ENCODE measurements at regions not wholly inside any gene's neighbourhood (a gene's known extent, or its start where the extent isn't known, plus 50 kb on each side); places are given as distances from the start of the nearest gene placed in this dataset.

DNA sequence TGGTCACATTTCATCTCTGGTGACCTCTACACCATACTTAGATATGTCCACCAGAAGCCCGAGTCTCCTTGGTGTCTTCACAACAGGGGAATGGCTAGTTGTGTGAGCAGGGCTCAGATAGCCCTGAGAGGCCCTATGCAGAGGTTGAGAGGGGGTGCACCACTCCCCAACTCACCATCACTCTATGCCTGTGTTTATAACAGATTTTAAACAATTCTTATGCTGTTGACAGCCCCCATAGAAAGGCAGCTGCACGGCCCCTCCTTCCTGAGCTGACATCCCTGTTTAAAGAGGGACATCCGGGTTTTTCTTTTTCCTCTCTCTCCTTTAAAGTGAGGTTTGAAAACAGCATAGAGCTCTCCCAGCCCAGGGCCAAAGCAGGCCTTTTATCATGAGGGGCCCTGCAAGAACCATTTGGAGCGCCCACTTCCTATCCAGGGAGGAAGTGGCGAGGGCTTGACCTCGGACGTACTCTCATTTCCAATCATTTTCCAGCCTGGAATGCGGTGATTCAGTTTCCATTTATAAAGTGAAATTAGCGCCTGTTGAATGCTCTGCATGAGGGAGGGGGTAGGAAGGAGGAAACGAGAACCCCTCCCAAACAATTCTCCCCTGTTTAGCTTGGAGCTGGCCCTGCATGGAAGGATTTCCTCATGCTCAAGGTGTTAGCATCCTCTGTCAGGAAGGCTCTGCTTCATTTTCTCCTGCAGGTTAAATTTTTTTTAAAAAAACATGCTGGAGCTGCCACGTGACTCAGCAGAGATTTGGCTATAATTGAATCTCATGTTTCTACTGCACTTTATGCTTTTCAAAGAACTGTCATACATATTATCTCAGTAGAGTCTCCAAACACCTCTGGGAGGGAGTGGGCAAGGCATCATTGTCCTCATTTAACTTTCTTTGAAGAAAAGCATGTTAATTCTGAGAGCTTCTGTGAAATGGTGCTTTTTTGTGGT, 117.5 kb downstream of the DDX1 start:
- ChIA-PET CTCF (no interaction called here), POLR2A (no interaction called here)
- H3K27me3 ChIP-seq (ENCODE audit: control insufficient read depth, insufficient read depth, low read length), result peaks cover 2% of the 10 kb centered on the region
- no peak for DNase-seq (ENCODE audit: low read depth, low spot score)
- TF ChIP-seq, protein P1, sequence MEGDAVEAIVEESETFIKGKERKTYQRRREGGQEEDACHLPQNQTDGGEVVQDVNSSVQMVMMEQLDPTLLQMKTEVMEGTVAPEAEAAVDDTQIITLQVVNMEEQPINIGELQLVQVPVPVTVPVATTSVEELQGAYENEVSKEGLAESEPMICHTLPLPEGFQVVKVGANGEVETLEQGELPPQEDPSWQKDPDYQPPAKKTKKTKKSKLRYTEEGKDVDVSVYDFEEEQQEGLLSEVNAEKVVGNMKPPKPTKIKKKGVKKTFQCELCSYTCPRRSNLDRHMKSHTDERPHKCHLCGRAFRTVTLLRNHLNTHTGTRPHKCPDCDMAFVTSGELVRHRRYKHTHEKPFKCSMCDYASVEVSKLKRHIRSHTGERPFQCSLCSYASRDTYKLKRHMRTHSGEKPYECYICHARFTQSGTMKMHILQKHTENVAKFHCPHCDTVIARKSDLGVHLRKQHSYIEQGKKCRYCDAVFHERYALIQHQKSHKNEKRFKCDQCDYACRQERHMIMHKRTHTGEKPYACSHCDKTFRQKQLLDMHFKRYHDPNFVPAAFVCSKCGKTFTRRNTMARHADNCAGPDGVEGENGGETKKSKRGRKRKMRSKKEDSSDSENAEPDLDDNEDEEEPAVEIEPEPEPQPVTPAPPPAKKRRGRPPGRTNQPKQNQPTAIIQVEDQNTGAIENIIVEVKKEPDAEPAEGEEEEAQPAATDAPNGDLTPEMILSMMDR (IDR thresholded peaks at IDR 0.05; ENCODE audit: low read depth, low read length), result no peak
- H3K4me3 ChIP-seq (ENCODE audit: low read depth, low read length), result no peak overlapping the region
- no peaks in the 10 kb centered on the region for H3K9me3 ChIP-seq (ENCODE audit: control insufficient read depth, insufficient read depth, low read length)
- H3K27ac ChIP-seq (ENCODE audit: low read depth, low read length), result no peak overlapping the region

DNA sequence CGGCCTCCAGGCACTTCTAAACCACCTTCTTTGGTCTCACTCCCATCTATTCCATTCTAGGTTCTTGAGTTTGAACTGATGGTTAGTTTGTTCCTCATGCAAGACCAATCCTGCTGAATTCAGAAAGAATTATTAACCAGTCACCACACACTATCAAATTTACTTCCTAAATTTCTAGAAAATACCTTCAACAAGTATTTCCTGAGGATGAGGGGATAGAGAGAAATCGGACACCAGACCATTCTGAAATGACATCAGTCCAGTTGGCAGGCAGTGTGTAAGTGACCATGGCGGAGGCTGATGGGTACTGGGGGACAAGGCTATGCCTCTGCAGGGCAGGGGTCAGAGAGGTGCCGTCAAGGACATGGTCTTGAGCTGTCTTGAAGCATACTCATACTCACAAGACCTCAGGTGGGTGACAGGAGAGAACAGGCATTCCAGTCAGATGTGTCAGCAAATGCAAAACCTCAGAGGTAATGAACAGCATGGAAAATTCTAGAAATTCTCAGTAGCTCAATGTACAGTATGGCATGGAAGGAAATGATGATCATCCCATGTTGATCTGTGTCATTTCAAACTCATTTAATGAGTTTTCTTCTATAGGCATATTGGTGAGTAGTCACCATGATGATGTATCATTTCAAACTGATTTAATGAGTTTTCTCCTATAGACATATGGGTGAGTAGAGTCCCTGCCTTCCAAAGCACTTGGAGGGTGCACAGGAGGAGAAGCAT, 119.6 kb downstream of the DDX1 start:
- ChIA-PET POLR2A (no interaction called here), CTCF (no interaction called here)
- TF ChIP-seq, protein P1 (IDR thresholded peaks at IDR 0.05; ENCODE audit: low read depth, low read length), result no peak
- no peak overlapping the region for H3K4me3 ChIP-seq (ENCODE audit: low read depth, low read length)
- H3K27ac ChIP-seq (ENCODE audit: low read depth, low read length), result no peak overlapping the region
- H3K27me3 ChIP-seq (ENCODE audit: control insufficient read depth, insufficient read depth, low read length), result peaks cover 3% of the 10 kb centered on the region
- DNase-seq (ENCODE audit: low read depth, low spot score), result no peak
- no peaks in the 10 kb centered on the region for H3K9me3 ChIP-seq (ENCODE audit: control insufficient read depth, insufficient read depth, low read length)

DNA sequence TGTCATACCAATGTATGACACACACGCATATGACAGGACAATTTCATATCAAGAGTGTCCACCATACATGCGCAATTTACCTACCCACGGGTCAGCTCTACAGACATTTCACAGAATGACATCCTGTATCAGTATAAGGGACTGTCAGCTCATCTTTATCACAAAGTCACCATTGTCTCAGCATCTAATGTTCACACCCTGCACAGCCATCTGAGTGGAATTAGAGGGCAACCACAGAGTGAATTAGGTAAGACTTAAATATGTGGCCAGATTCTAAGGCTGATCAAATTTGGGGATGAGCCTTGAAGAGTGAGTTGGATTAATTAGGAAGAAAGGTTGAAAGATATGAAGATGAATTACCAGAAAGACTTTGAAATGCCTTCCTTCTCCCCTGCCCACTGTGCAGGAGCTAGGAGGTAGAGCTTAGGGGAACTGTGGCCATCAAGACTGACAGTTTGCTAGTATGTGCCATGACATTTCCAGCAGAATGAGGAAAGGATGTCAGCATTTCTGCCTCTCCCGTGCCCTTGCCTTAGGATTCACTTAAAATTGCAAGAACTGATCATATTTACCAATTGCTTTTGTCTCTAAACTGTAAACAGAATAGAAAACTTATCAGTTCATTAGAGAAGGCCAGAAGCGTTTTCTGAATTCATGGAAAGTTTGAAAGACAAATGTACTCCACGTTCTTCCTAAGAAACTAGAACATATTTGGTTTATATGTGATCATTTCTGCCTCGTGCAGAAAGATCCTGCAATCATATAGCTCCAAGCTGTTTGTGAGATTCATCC, 121.1 kb downstream of the DDX1 start:
- Histone ChIP-seq H3K27me3 (ENCODE audit: control insufficient read depth, insufficient read depth, low read length) (peaks cover 3% of the 10 kb centered on the region), H3K9me3 (ENCODE audit: control insufficient read depth, insufficient read depth, low read length) (no peaks in the 10 kb centered on the region), H3K27ac (ENCODE audit: low read depth, low read length) (no peak overlapping the region), H3K4me3 (ENCODE audit: low read depth, low read length) (no peak overlapping the region)
- TF ChIP-seq, protein P1 (IDR thresholded peaks at IDR 0.05; ENCODE audit: low read depth, low read length), result no peak
- CTCF ChIA-PET, result no interaction called here
- POLR2A ChIA-PET, result no interaction called here
- DNase-seq (ENCODE audit: low read depth, low spot score), result no peak

DNA sequence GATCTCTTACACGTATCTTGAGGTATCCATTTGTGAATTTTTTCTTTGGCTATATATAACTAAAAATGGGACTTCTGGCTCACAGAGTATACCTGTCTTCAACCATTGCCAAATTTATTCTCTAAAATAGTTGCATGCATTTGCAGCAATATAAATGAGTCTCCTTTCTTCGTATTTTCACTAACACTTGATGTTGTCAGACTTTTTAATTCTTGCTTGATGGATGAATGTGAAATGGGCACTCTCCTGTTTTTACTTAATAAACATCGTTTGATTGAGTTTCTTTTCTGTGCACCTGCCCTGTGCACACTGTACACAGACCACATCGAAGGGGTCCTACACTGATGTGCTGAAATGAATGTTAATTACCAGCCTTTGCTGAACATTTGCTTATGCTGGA, 121.8 kb downstream of the DDX1 start:
- no peak overlapping the region for H3K4me3 ChIP-seq (ENCODE audit: low read depth, low read length)
- ChIA-PET POLR2A (no interaction called here), CTCF (no interaction called here)
- peaks cover 3% of the 10 kb centered on the region for H3K27me3 ChIP-seq (ENCODE audit: control insufficient read depth, insufficient read depth, low read length)
- no peak overlapping the region for H3K27ac ChIP-seq (ENCODE audit: low read depth, low read length)
- H3K9me3 ChIP-seq (ENCODE audit: control insufficient read depth, insufficient read depth, low read length), result no peaks in the 10 kb centered on the region
- TF ChIP-seq, protein P1 (IDR thresholded peaks at IDR 0.05; ENCODE audit: low read depth, low read length), result no peak
- no peak for DNase-seq (ENCODE audit: low read depth, low spot score)

Data from AG04450 (cell line).